H54 (cell line): ENCODE measurements at regions not wholly inside any gene's neighbourhood (a gene's known extent, or its start where the extent isn't known, plus 50 kb on each side); places are given as distances from the start of the nearest gene placed in this dataset.
A peak's percentile ranks its signal among the peaks of the same experiment; 100 is the strongest.

ENCODE experiments used
- DNase-seq: peaks from one replicate; pipeline ENCODE4 v3.0.0; 2011; ENCODE audit warnings: low spot score, mixed read lengths; ENCODE audit not compliant: insufficient read length
- FAIRE-seq: peaks from 3 replicates; lab custom pipeline; 2011; peaks lifted over from hg19 to GRCh38; lab: Jason Lieb, UNC
- POLR2A ChIP-seq: IDR thresholded peaks from 2 replicates; pipeline ENCODE4 v1.6.1; 2011; ENCODE audit warnings: low read depth, mild to moderate bottlenecking, low read length

GRCh38 chr15:98169551-98169950 is 209.0 kb downstream of the ARRDC4 start:
- no peak for FAIRE-seq
- no peak for TF ChIP-seq POLR2A
- no peak for DNase-seq

- no peak for FAIRE-seq
- no peak for DNase-seq
- no peak for TF ChIP-seq POLR2A
Measured at GRCh38 chr15:98174286-98174685, 213.8 kb downstream of the ARRDC4 start.

- DNase-seq, result no peak
- no peak for FAIRE-seq
- TF ChIP-seq POLR2A, result no peak
Measured at GRCh38 chr15:98174841-98175240, 214.3 kb downstream of the ARRDC4 start.

GRCh38 chr15:98177966-98178592 is 217.6 kb downstream of the ARRDC4 start:
- DNase-seq (peak; percentile 14), FAIRE-seq (no peak)
- no peak for TF ChIP-seq POLR2A

- DNase-seq (no peak), FAIRE-seq (no peak)
- TF ChIP-seq POLR2A, result no peak
Measured at GRCh38 chr15:98178861-98179260, 218.4 kb downstream of the ARRDC4 start.

- TF ChIP-seq POLR2A, result no peak
- no peak for DNase-seq
- FAIRE-seq, result no peak
Measured at GRCh38 chr15:98187549-98187948, 227.0 kb downstream of the ARRDC4 start.

GRCh38 chr15:98190914-98191313 is 230.4 kb downstream of the ARRDC4 start:
- DNase-seq, result no peak
- FAIRE-seq, result no peak
- TF ChIP-seq POLR2A, result no peak

GRCh38 chr15:98195796-98196195 is 235.3 kb downstream of the ARRDC4 start:
- FAIRE-seq (no peak), DNase-seq (no peak)
- no peak for TF ChIP-seq POLR2A

- TF ChIP-seq POLR2A, result no peak
- no peak for DNase-seq
- FAIRE-seq, result no peak
Measured at GRCh38 chr15:98196371-98196770, 235.9 kb downstream of the ARRDC4 start.

GRCh38 chr15:98202256-98202655 is 241.8 kb downstream of the ARRDC4 start:
- FAIRE-seq (no peak), DNase-seq (no peak)
- TF ChIP-seq POLR2A, result no peak

- no peak for TF ChIP-seq POLR2A
- FAIRE-seq (no peak), DNase-seq (no peak)
Measured at GRCh38 chr15:98203872-98204660, 243.6 kb downstream of the ARRDC4 start.

GRCh38 chr15:98207928-98208327 is 247.4 kb downstream of the ARRDC4 start:
- DNase-seq (no peak), FAIRE-seq (no peak)
- no peak for TF ChIP-seq POLR2A

GRCh38 chr15:98213346-98213979 is 253.0 kb downstream of the ARRDC4 start:
- TF ChIP-seq POLR2A, result no peak
- DNase-seq, result no peak
- FAIRE-seq, result no peak

- FAIRE-seq, result no peak
- DNase-seq, result no peak
- no peak for TF ChIP-seq POLR2A
Measured at GRCh38 chr15:98216166-98216565, 255.7 kb downstream of the ARRDC4 start.
